ENCODE measurements at regions not wholly inside any gene's neighbourhood (a gene's known extent, or its start where the extent isn't known, plus 50 kb on each side); places are given as distances from the start of the nearest gene placed in this dataset.

DNA sequence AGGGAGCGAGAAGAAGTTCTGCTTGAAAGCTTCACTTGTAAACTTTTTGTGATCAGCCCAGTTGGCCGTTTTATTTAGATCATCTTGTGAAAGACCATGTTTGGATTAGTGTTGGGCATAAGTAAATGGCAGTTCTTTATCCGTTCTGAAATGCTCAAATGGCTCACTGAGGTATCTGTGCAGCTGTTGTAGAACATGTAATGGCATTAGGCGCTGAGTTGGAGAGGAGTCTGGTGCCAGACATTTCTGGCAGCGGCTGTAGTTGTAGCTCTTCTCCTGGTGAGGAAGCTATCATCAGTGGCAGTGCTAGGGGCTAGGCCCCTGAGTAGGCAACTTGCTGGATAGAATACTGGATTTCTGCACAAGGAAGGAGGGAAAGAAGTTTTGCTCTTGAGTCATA is 321.6 kb downstream of the LMO4 start:
- TF ChIP-seq, protein P1, sequence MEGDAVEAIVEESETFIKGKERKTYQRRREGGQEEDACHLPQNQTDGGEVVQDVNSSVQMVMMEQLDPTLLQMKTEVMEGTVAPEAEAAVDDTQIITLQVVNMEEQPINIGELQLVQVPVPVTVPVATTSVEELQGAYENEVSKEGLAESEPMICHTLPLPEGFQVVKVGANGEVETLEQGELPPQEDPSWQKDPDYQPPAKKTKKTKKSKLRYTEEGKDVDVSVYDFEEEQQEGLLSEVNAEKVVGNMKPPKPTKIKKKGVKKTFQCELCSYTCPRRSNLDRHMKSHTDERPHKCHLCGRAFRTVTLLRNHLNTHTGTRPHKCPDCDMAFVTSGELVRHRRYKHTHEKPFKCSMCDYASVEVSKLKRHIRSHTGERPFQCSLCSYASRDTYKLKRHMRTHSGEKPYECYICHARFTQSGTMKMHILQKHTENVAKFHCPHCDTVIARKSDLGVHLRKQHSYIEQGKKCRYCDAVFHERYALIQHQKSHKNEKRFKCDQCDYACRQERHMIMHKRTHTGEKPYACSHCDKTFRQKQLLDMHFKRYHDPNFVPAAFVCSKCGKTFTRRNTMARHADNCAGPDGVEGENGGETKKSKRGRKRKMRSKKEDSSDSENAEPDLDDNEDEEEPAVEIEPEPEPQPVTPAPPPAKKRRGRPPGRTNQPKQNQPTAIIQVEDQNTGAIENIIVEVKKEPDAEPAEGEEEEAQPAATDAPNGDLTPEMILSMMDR (IDR thresholded peaks at IDR 0.05) = no peak
- TF ChIP-seq EP300 (IDR thresholded peaks at IDR 0.05) = no peak
